Neural cell (in vitro differentiated cells): ENCODE measurements at regions not wholly inside any gene's neighbourhood (a gene's known extent, or its start where the extent isn't known, plus 50 kb on each side); places are given as distances from the start of the nearest gene placed in this dataset.

Experiments used
- H2AFZ ChIP-seq: fragments of 200-600, 300-800 bp; sonication (generic), shearing (Covaris generic); 2 replicates; pipeline ENCODE4 v1.6.0; 2014; ENCODE audit warnings: low read depth, mild to moderate bottlenecking, antibody characterized with exemption, low read length, moderate library complexity
- H3F3A ChIP-seq: fragments of 200-600 bp; shearing (Covaris generic); 2 replicates; pipeline ENCODE4 v1.6.1; 2016; ENCODE audit warnings: mild to moderate bottlenecking, moderate library complexity, mixed read lengths, antibody characterized with exemption, low read length; ENCODE audit not compliant: insufficient read depth, poor library complexity, severe bottlenecking
- H3K27ac ChIP-seq: fragments of 200-600, 300-800 bp; sonication (generic), shearing (Covaris generic); 2 replicates; pipeline ENCODE4 v1.5.1; 2014; ENCODE audit warnings: mild to moderate bottlenecking, low read length, moderate library complexity
- H3K27me3 ChIP-seq: fragments of 300-800, 200-600 bp; sonication (generic), shearing (Covaris generic); 2 replicates; pipeline ENCODE4 v1.6.0; 2014; ENCODE audit warnings: mild to moderate bottlenecking, low read depth, low read length, moderate library complexity; ENCODE audit not compliant: insufficient read depth
- H3K36me3 ChIP-seq: fragments of 300-800, 200-600 bp; sonication (generic), shearing (Covaris generic); 2 replicates; pipeline ENCODE4 v1.5.1; 2014; ENCODE audit warnings: mild to moderate bottlenecking, antibody characterized with exemption, low read length, moderate library complexity; ENCODE audit not compliant: insufficient read depth
- H3K4me2 ChIP-seq: fragments of 300-800, 200-600 bp; sonication (generic), shearing (Covaris generic); 2 replicates; pipeline ENCODE4 v1.6.0; 2014; ENCODE audit warnings: mild to moderate bottlenecking, low read length
- H3K4me3 ChIP-seq: fragments of 300-800, 200-600 bp; sonication (generic), shearing (Covaris generic); 2 replicates; pipeline ENCODE4 v1.5.1; 2014; ENCODE audit warnings: mild to moderate bottlenecking, low read length, moderate library complexity
- H3K79me2 ChIP-seq: fragments of 200-600 bp; shearing (Covaris generic); replicated peaks from 2 replicates; pipeline ENCODE4 v1.6.0; 2014; ENCODE audit warnings: mild to moderate bottlenecking, low read length, moderate library complexity; ENCODE audit not compliant: insufficient read depth
- H3K9ac ChIP-seq: fragments of 300-800, 200-600 bp; sonication (generic), shearing (Covaris generic); 2 replicates; pipeline ENCODE4 v1.6.1; 2016; ENCODE audit warnings: mild to moderate bottlenecking, low read length, mixed read lengths
- H3K9me2 ChIP-seq: fragments of 200-600 bp; shearing (Covaris generic); 2 replicates; pipeline ENCODE4 v1.6.1; 2016; ENCODE audit warnings: mild to moderate bottlenecking, low read length, mixed read lengths; ENCODE audit not compliant: insufficient read depth
- H3K9me3 ChIP-seq: fragments of 200-600, 300-800 bp; sonication (generic), shearing (Covaris generic); 2 replicates; pipeline ENCODE4 v1.6.1; 2016; ENCODE audit warnings: mild to moderate bottlenecking, mixed run types, low read length, moderate library complexity, mixed read lengths
- H4K20me1 ChIP-seq: fragments of 200-600 bp; shearing (Covaris generic); 2 replicates; pipeline ENCODE4 v1.6.1; 2016; ENCODE audit warnings: mild to moderate bottlenecking, mixed run types; ENCODE audit not compliant: insufficient read depth
- CTCF ChIP-seq: fragments of 450-650 bp; IDR thresholded peaks from 2 replicates; pipeline ENCODE4 v1.5.1; 2014; ENCODE audit warnings: antibody characterized with exemption, mild to moderate bottlenecking, moderate library complexity; ENCODE audit not compliant: poor library complexity, severe bottlenecking
- EP300 ChIP-seq: fragments of 450-650 bp; conservative IDR thresholded peaks from 2 replicates; pipeline ENCODE4 v1.6.1; 2014; ENCODE audit warnings: antibody characterized with exemption, mild to moderate bottlenecking, moderate library complexity; ENCODE audit not compliant: poor library complexity, severe bottlenecking
- EZH2 ChIP-seq: fragments of 200-600, 300-800 bp; shearing (Covaris generic), sonication (generic); IDR thresholded peaks from 2 replicates; pipeline ENCODE4 v1.6.1; 2014; ENCODE audit warnings: antibody characterized with exemption, low read length, borderline replicate concordance, mild to moderate bottlenecking; ENCODE audit not compliant: insufficient read depth, poor library complexity, severe bottlenecking
- MXI1 ChIP-seq: fragments of 450-650 bp; conservative IDR thresholded peaks from 2 replicates; pipeline ENCODE4 v1.6.1; 2014; ENCODE audit warnings: antibody characterized with exemption, mild to moderate bottlenecking; ENCODE audit not compliant: poor library complexity, severe bottlenecking
- POLR2AphosphoS5 ChIP-seq: IDR thresholded peaks from 2 replicates; pipeline ENCODE4 v1.6.1; 2012
- RAD21 ChIP-seq: fragments of 450-650 bp; conservative IDR thresholded peaks from 2 replicates; pipeline ENCODE4 v1.6.1; 2014; ENCODE audit warnings: antibody characterized with exemption, mild to moderate bottlenecking, moderate library complexity
- REST ChIP-seq: IDR thresholded peaks from 2 replicates; pipeline ENCODE4 v1.6.1; 2012; ENCODE audit warnings: borderline replicate concordance
- TAF1 ChIP-seq: IDR thresholded peaks from 2 replicates; pipeline ENCODE4 v1.6.1; 2012; ENCODE audit warnings: low read depth

- H3K4me2 ChIP-seq: no peak overlapping the region
These were observed 127.7 kb upstream of the LRFN2 start for GRCh38 chr6:40714576-40715564.

More at GRCh38 chr6:40714576-40715564, 127.7 kb upstream of the LRFN2 start:
- TF ChIP-seq EZH2 (no peak), EP300 (no peak), MXI1 (no peak), REST (no peak), TAF1 (no peak), CTCF (no peak), POLR2AphosphoS5 (no peak), RAD21 (no peak)
- peak overlapping the region; percentile 62 for H3K27ac ChIP-seq
- H3K9me3 ChIP-seq: no peaks in the 10 kb centered on the region
- no peaks in the 10 kb centered on the region for H3K27me3 ChIP-seq
- no peaks in the 10 kb centered on the region for H3K36me3 ChIP-seq
- H3K9me2 ChIP-seq: no peaks in the 10 kb centered on the region
- H3K9ac ChIP-seq: peak overlapping the region; percentile 28
- no peak overlapping the region for H3K4me3 ChIP-seq
- no peaks in the 10 kb centered on the region for H3K79me2 ChIP-seq
- H2AFZ ChIP-seq: no peak overlapping the region
- no peaks in the 10 kb centered on the region for H4K20me1 ChIP-seq
- no peaks in the 10 kb centered on the region for H3F3A ChIP-seq
